ENCODE measurements at regions not wholly inside any gene's neighbourhood (a gene's known extent, or its start where the extent isn't known, plus 50 kb on each side); places are given as distances from the start of the nearest gene placed in this dataset.

DNA sequence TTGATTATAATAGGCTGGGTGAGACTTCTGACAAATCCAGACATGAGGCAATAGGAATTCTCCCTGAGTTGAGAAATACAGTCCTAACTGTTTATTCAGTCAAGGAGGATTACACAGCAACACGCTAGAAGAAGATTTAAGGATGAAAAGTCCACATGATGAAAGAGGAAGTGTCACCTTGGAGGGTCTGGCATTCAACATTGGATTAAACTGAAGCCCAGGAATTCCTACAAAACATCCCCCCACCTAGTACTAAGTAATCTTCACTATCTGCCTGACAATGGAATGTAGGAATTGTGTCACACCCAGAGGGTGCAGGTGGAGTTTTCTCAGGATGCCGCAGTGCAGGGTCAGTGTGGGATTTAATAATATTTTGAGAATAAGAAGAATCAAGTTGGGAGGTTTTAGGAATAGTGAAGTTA is 142.4 kb downstream of the SOCS6 start:
- DNase-seq (ENCODE audit: low read depth) (peak; percentile 77), FAIRE-seq (no peak)
- TF ChIP-seq, protein P1, sequence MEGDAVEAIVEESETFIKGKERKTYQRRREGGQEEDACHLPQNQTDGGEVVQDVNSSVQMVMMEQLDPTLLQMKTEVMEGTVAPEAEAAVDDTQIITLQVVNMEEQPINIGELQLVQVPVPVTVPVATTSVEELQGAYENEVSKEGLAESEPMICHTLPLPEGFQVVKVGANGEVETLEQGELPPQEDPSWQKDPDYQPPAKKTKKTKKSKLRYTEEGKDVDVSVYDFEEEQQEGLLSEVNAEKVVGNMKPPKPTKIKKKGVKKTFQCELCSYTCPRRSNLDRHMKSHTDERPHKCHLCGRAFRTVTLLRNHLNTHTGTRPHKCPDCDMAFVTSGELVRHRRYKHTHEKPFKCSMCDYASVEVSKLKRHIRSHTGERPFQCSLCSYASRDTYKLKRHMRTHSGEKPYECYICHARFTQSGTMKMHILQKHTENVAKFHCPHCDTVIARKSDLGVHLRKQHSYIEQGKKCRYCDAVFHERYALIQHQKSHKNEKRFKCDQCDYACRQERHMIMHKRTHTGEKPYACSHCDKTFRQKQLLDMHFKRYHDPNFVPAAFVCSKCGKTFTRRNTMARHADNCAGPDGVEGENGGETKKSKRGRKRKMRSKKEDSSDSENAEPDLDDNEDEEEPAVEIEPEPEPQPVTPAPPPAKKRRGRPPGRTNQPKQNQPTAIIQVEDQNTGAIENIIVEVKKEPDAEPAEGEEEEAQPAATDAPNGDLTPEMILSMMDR (IDR thresholded peaks at IDR 0.05; ENCODE audit: insufficient read depth, low read length, severe bottlenecking), result no peak
- Histone ChIP-seq H3K4me3 (ENCODE audit: low read depth, low read length) (no peak overlapping the region), H3K36me3 (ENCODE audit: control insufficient read depth, insufficient read depth, low read length) (no peaks in the 10 kb centered on the region), H3K27me3 (ENCODE audit: control insufficient read depth, insufficient read depth, low read length) (no peaks in the 10 kb centered on the region)

DNA sequence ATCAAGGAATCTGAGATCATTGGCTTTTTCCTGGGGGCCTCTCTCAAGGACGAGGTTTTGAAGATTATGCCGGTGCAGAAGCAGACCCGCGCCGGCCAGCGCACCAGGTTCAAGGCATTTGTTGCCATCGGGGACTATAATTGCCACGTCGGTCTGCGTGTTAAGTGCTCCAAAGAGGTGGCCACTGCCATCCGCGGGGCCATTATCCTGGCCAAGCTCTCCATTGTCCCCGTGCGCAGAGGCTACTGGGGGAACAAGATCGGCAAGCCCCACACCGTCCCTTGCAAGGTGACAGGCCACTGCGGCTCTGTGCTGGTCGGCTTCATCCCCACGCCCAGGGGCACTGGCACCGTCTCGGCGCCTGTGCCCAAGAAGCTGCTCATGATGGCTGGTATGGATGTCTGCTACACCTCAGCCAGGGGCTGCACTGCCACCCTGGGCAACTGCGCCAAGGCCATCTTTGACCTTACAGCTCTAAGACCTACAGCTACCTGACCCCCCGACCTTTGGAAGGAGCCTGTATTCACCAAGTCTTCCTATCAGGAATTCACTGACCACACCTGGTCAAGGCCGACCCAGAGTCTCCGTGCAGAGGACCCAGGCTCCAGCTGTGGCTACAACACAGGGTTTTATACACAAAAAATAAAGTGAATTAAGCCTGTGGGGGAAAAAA is 141.8 kb downstream of the SOCS6 start:
- no peak for DNase-seq (ENCODE audit: low read depth)
- Histone ChIP-seq H3K4me3 (ENCODE audit: low read depth, low read length) (no peak overlapping the region), H3K27me3 (ENCODE audit: control insufficient read depth, insufficient read depth, low read length) (no peaks in the 10 kb centered on the region), H3K36me3 (ENCODE audit: control insufficient read depth, insufficient read depth, low read length) (no peaks in the 10 kb centered on the region)
- TF ChIP-seq, protein P1 (IDR thresholded peaks at IDR 0.05; ENCODE audit: insufficient read depth, low read length, severe bottlenecking), result no peak
- no peak for FAIRE-seq

DNA sequence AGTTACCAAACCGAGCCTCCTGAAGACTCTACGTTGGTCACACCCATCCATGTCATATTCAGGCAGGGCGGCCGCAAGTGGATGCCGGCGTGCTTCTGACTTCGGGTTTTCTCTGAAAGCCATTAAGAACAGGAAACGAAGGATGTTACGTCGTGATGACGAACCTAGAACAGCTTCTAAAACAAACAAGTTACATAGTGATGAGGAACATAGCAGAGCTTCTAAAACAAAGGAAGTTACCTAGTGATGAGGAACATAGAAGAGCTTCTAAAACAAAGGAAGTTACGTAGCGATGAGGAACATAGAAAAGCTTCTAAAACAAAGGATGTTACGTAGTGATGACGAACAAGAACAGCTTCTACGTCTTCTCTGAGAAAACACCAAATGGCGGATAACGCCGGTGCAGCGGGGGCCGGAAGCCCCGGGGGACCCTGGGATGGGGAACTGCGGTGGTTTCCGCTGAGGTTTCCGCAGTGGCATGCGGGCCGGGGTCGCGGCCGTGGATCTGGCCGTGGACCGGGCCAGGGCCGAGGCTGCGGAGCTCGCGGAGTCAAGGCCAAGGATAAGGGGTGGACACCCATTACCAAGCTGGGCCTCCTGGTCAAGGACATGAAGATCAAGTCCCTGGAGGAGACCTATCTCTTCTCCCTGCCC is 141.1 kb downstream of the SOCS6 start:
- no peaks in the 10 kb centered on the region for H3K27me3 ChIP-seq (ENCODE audit: control insufficient read depth, insufficient read depth, low read length)
- TF ChIP-seq, protein P1 (IDR thresholded peaks at IDR 0.05; ENCODE audit: insufficient read depth, low read length, severe bottlenecking), result no peak
- H3K4me3 ChIP-seq (ENCODE audit: low read depth, low read length), result no peak overlapping the region
- H3K36me3 ChIP-seq (ENCODE audit: control insufficient read depth, insufficient read depth, low read length), result no peaks in the 10 kb centered on the region
- DNase-seq (ENCODE audit: low read depth), result no peak
- FAIRE-seq, result no peak

DNA sequence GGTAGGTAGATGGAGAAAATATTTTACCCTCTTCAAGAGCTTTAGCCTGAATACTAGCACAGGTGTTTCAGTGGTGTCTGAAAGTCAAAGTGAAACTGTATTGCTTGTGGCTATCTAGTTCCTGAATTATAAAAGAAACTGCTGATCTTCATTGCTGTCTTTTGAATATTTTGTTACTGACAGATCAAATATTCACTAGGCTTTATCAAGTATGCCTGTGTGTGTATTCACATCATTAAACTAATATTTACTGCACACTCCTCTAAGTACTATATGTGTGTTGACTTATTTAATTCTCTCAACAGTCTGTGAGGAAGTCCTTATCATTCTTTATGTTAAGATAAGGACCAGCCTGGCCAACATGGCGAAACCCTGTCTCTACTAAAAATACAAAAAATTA is 139.6 kb downstream of the SOCS6 start:
- FAIRE-seq (no peak), DNase-seq (ENCODE audit: low read depth) (no peak)
- TF ChIP-seq, protein P1 (IDR thresholded peaks at IDR 0.05; ENCODE audit: insufficient read depth, low read length, severe bottlenecking), result no peak
- Histone ChIP-seq H3K36me3 (ENCODE audit: control insufficient read depth, insufficient read depth, low read length) (no peaks in the 10 kb centered on the region), H3K27me3 (ENCODE audit: control insufficient read depth, insufficient read depth, low read length) (no peaks in the 10 kb centered on the region), H3K4me3 (ENCODE audit: low read depth, low read length) (no peak overlapping the region)

DNA sequence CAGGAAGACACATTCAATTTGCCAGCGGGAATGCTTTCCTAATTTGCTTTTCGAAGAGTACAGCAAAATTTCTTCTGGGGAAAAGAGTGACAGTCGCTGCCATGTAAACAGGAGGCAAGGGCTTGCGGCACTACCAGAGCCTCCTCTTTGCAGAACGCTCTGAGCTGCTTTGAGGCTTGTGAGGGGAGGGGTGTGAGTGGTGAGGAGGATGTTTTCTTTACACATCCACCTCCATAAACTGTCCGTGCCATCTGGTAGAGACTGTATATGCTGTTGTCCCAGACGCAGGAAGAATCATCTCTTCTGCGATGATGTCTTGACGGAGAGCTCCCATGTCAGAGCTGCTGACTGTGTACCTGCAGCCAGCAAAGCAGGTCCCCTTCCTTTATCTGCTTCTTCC is 138.0 kb downstream of the SOCS6 start:
- no peak for FAIRE-seq
- Histone ChIP-seq H3K4me3 (ENCODE audit: low read depth, low read length) (no peak overlapping the region), H3K36me3 (ENCODE audit: control insufficient read depth, insufficient read depth, low read length) (no peaks in the 10 kb centered on the region), H3K27me3 (ENCODE audit: control insufficient read depth, insufficient read depth, low read length) (no peaks in the 10 kb centered on the region)
- TF ChIP-seq, protein P1 (IDR thresholded peaks at IDR 0.05; ENCODE audit: insufficient read depth, low read length, severe bottlenecking), result no peak
- DNase-seq (ENCODE audit: low read depth), result no peak
